ENCODE measurements at regions not wholly inside any gene's neighbourhood (a gene's known extent, or its start where the extent isn't known, plus 50 kb on each side); places are given as distances from the start of the nearest gene placed in this dataset.

DNA sequence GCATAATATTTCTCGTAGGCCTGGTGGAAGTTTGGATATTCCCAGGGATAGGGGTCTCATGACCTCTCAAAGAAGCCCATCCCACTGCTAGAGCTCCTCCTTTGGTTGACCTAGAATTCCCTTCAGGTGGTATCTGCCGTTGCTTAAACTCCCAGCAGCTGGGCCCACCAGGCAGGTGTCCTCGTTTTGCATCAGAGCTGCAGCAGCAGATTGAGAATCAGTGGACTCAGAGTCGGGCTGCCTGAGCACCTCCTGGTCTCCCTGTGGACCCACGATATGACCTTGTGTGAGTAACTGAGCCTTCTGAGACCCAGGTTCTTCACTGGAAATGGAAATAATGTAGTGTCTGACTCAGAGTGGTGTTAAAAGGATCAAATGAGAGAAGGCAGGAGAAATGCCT lies 132.7 kb downstream of the PAPOLA start:
- TF ChIP-seq, protein P1, sequence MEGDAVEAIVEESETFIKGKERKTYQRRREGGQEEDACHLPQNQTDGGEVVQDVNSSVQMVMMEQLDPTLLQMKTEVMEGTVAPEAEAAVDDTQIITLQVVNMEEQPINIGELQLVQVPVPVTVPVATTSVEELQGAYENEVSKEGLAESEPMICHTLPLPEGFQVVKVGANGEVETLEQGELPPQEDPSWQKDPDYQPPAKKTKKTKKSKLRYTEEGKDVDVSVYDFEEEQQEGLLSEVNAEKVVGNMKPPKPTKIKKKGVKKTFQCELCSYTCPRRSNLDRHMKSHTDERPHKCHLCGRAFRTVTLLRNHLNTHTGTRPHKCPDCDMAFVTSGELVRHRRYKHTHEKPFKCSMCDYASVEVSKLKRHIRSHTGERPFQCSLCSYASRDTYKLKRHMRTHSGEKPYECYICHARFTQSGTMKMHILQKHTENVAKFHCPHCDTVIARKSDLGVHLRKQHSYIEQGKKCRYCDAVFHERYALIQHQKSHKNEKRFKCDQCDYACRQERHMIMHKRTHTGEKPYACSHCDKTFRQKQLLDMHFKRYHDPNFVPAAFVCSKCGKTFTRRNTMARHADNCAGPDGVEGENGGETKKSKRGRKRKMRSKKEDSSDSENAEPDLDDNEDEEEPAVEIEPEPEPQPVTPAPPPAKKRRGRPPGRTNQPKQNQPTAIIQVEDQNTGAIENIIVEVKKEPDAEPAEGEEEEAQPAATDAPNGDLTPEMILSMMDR (IDR thresholded peaks at IDR 0.05) = no peak
- no peak for TF ChIP-seq POLR2A (IDR thresholded peaks at IDR 0.05)
- no peak for TF ChIP-seq POLR2AphosphoS5 (IDR thresholded peaks at IDR 0.05)
- no peak for TF ChIP-seq EP300 (IDR thresholded peaks at IDR 0.05)

All from upper lobe of left lung (tissue), 4 donors.